GM12872 (cell line): ENCODE measurements at regions not wholly inside any gene's neighbourhood (a gene's known extent, or its start where the extent isn't known, plus 50 kb on each side); places are given as distances from the start of the nearest gene placed in this dataset.

Experiments
- TF ChIP-seq, protein P1 (sequence below): IDR thresholded peaks from 3 replicates; pipeline ENCODE4 v1.5.1; 2011; ENCODE audit warnings: low read depth, mild to moderate bottlenecking, low read length, moderate library complexity; ENCODE audit not compliant: insufficient read depth

DNA sequence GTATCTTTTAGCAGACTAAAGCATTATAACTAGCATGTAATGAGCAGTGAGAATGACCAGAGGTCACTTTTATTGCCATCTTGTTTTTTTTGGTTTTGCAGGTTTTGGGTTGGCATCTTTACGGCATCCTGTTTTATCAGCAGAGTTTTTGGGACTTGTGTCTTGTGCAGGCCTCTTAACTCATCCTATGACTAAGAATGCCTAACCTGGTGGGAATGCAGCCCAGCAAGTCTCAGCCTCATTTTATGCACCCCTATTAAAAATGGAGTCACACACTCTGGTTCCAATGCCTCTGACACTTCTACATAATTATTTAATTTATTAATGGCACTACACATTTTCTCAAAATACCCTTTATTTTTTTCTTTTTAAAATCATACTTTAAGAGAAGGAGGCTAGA, 726.5 kb upstream of the RIOK2 start:
- TF ChIP-seq, protein P1, sequence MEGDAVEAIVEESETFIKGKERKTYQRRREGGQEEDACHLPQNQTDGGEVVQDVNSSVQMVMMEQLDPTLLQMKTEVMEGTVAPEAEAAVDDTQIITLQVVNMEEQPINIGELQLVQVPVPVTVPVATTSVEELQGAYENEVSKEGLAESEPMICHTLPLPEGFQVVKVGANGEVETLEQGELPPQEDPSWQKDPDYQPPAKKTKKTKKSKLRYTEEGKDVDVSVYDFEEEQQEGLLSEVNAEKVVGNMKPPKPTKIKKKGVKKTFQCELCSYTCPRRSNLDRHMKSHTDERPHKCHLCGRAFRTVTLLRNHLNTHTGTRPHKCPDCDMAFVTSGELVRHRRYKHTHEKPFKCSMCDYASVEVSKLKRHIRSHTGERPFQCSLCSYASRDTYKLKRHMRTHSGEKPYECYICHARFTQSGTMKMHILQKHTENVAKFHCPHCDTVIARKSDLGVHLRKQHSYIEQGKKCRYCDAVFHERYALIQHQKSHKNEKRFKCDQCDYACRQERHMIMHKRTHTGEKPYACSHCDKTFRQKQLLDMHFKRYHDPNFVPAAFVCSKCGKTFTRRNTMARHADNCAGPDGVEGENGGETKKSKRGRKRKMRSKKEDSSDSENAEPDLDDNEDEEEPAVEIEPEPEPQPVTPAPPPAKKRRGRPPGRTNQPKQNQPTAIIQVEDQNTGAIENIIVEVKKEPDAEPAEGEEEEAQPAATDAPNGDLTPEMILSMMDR = no peak

DNA sequence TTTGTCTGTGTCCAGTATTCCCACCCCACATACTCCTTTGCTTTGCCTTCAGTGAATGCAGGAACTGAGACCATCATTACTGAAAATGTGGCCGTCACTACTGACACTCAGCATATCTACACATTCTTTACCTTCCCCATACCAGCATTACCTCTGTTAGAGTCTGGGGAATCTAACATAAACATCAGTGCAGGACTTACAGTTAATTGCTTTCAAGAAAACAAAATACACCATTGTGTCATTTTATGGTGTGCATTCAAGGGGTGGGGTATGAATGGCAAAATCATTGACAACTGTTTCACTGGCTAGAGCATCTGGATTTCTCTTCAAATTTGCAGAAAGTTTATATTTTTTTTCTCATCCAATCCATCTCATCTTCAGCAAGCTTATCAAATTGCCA, 731.4 kb upstream of the RIOK2 start:
- TF ChIP-seq, protein P1 = no peak

DNA sequence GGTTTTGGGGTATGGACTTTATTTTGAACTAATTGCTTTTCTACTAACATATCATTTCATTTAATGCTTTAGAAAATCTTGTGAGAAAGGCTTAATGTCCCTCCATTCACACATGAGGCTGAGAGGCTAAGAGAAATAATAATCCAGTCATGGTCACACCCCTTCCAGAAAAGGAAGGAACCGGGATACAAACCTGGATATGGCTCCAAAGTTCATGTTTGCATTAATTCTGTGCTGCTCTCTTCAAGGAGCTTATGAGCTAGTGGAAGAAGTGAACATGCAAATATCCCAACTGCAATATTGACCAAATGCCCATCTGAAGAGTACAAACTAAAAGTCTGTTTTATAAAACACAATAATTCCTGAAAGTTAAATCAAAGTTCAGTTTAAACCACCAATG, 732.1 kb upstream of the RIOK2 start:
- TF ChIP-seq, protein P1 = no peak

DNA sequence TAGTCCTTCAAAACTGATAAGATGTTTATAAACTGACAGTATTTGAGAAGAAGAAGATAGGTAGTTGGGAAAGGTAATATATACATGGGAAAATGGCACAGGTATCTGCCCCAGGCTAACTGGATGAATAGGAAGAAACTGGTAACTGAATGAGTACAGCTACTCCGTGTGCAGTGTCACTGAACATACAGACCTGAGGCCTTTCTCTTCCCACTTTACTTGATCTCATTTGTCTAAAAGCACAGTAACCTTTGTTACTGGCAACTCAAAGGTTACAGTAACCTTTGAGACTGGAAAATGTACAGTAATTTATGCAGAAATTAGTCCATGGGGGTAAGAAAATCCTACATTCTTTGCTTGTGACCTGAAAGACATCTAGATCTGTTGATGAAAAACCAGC, 735.0 kb upstream of the RIOK2 start:
- TF ChIP-seq, protein P1 = no peak

DNA sequence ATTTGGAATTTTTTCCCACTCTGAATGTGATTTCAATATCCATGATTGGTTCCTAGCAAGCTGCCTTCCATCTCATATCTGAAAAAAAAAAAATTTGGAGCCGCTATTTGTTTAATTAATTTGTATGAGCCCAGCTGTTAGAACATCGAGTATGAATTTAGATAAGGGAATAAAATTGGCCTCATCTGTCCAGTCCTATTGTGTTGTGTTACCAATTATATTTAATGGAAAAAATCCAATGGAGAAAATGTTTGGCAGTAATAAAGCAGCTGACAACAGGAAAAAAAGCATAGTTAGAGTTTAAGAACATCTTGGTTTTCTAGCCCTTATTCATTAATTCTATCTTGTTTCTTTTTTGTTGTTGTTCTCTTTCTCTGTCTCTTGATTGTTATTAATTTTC, 735.6 kb upstream of the RIOK2 start:
- TF ChIP-seq, protein P1 = no peak

DNA sequence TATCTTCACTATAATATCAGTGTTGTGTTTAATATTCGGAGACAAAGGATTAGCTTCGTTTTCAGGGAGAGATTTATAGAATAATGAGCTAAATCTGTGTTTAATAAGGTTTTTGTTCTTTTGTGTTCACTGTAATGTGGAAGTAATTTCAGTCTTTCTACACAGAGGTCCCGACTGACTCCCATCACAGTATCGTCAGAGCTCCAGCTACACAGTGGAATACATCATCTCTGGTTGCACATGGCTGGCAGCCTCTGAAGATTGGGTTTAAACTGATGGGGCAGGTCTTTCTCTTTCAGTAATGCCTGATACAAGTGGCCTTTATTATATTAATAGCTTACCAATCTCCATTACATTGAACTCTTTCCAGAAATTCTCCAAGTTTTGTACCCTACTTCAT, 736.7 kb upstream of the RIOK2 start:
- TF ChIP-seq, protein P1 = no peak

DNA sequence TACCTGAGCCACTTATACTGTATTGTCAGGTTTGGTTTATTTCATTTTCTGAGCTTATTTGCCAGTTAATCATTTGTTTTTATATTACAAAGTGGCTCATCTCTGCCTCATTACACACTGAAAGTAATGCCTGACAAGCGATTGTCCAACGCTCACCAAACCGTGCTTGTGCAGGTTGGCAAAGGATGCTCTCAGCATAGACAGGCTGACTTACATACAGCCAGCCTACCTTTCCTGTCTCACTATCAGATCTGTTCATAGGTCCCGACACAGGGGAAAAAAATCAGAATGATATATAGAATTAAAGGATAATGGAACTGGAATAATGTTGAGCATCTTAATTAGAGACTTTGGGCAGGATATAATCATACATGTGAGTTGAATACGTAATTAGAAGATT, 739.7 kb upstream of the RIOK2 start:
- TF ChIP-seq, protein P1 = no peak

DNA sequence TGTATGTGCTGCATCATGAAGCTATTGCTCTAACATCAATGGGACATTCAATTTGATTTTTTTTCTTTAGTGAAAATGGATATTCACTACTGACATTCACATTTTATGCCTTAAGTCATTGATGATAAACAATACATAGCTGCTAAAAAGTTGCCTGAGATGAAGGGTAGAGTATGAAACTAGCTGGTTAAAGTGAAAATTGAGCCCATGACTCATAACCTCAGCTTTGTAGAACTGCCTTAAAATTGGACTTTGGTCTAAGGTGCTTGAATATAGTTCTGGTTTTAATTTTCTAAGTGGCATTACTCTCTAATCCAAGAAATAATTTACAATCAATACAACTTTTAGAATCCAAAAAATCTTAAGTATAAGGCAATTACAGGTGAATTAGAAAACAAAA, 740.4 kb upstream of the RIOK2 start:
- TF ChIP-seq, protein P1 = no peak
